ENCODE measurements at regions not wholly inside any gene's neighbourhood (a gene's known extent, or its start where the extent isn't known, plus 50 kb on each side); places are given as distances from the start of the nearest gene placed in this dataset.
A peak's percentile ranks its signal among the peaks of the same experiment; 100 is the strongest.

DNA sequence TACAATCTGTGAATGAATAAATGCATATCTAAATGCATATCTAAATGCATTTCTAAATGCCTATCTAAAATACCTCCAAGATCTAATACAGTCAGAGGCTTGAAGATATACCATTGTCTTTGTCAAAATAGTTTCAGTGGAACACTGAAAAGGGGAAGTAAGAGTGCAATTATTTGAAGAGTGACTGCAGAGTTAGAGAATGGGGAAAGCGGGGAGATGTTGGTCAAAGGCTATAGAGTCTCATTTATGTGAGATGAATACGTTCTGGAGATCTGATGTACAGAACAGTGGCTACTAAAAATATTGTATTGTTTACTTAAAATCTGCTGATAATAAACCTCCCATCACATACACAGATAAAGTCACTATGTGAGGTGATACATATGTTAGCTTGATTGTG lies 1126.2 kb upstream of the CDH9 start:
- DNase-seq (ENCODE audit: low read depth): no peak

DNA sequence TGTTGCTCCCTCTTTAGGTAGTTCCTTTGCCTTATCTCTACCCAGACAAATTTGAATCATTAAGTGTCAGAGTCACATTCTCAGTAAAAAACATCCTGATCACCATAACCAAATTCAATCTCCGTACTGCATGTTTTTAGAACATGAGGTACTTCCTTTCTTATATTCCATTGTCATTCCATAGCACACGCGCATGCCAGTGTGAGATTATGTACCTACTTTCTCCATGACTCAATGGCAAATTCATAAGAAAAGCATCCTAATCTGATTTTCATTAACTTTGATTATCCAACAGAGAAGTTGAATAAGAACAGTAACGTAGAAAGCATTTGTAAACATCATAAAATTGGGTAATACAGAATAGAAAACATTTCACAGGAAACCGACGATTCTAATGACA lies 1118.6 kb upstream of the CDH9 start:
- peak; percentile 31 for DNase-seq (ENCODE audit: low read depth)

DNA sequence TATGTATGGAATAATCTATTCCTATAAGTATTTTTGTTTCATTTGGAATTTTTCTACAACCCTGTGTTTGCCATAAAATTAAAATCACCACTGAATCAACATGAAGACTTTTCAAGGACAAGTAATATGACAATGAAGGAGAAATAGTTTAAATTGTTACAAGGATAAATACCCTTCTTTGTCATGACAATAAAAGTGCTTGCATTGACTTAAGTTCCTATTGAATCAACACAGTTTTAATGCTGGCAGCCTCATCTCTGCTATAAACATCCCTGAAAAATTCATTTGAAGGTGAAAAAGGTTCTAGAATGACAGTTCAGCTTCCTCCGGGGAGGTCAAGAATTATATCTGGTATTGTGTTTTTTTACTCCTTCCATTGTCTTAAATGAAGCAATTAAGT lies 1105.1 kb upstream of the CDH9 start:
- no peak for DNase-seq (ENCODE audit: low read depth)

DNA sequence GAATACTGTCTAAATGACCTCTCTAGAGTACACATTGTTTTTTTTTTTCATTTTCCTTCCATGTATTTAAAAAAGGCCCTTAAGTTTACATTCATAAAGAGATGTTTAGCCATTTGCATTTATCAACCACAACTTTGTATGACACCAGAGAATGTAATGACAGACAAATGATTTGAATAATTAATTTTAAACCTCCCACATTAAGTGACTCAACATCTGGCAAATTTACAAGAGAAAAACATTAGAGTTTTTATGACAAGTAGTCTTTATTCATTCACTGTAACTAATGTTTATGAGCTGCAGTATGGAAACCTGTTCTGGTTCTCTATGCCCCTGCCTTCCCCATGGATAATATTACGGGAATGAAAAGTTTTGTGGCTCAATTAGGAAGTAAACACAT lies 1093.8 kb upstream of the CDH9 start:
- DNase-seq (ENCODE audit: low read depth): no peak

DNA sequence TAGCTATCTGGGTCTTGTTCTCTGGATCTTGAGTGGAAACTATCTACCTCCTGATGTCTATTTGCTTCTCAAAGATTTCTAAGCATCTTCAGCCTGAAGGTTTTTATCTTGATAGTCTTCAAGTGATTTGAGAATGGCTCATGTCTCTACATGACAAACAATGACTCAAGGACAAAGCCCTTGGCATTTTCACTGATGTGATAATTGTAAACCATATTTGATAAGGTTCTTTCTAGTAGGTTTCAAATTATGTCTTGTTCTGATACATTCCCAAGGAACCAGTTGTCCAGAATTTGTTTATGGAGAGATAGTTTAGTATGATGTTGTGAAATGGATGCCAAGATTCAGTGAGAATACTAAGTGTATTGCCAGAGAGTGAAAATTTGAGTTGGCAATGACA lies 1079.3 kb upstream of the CDH9 start:
- no peak for DNase-seq (ENCODE audit: low read depth)

DNA sequence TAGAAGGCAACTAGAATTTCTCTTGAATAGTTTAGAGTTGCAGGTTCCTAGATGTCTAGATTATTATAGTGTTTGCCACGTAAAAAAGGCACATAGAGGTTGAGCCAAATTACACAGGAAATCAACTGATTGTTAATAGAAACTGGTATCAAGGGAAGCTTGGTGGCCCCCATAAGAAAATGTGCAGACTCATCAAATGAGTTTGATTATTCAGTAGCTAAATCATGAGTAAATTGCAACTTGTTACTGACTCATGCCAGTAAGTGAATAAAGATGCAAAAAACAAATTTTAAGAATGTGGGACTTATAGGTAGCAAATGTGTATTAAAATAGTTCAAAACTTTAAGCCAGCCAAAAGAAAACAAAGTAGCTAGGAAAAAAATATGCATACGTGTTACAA lies 1078.9 kb upstream of the CDH9 start:
- no peak for DNase-seq (ENCODE audit: low read depth)

DNA sequence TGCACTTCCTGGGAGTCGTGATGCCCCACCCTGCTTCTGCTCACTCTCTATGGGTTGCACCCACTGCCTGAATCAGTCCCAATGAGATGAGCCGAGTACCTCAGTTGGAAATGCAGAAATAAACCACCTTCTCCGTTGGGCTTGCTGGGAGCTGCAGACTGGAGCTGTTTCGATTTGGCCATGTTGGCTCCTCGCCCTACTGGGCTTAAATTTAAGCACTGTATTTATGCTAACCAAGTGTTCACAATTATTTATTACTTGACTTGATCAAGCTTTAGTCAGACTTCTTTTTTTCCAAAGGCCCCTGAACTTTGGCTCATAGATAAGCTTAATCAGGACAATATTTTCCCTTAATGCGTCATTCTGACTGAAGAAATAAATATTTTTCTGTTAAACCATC lies 1072.4 kb upstream of the CDH9 start:
- DNase-seq (ENCODE audit: low read depth): no peak

DNA sequence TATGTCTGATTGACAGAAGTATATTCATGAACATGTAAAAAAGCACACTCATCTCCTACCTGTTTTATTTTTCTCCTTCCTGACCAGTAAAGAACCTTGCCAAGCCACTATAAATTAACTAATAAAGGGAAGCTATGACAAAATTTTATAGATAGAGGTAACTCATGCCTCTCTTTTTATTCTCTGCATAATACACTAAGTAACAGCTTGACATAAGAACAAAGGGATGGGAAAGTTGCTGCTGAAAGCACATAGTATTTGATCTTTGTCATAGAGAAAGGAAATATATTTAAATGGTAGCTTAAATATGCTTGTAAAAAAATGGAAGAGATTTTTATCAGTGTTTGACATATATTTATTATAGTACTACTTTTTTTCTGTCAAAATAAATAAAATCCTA lies 1065.7 kb upstream of the CDH9 start:
- no peak for DNase-seq (ENCODE audit: low read depth)

DNA sequence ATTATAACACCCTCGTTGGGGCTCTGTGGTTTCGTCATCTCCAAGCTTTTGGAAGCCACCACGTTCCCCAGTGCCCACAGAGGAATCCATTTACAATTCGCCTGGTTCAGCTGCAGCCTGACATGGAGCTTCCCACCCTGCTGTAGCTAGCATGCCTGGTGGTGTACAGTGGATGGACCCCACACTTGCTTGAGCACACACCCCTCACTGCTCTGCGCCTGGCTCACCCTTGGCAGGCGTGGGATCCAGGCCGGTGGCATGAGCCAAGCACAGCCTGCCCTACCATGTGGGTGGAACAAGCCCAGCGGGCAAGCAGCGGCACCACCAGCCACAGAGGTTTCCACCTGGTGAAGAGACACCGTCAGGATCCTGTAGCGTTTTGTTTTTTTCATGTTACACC lies 1045.7 kb upstream of the CDH9 start:
- DNase-seq (ENCODE audit: low read depth): no peak

DNA sequence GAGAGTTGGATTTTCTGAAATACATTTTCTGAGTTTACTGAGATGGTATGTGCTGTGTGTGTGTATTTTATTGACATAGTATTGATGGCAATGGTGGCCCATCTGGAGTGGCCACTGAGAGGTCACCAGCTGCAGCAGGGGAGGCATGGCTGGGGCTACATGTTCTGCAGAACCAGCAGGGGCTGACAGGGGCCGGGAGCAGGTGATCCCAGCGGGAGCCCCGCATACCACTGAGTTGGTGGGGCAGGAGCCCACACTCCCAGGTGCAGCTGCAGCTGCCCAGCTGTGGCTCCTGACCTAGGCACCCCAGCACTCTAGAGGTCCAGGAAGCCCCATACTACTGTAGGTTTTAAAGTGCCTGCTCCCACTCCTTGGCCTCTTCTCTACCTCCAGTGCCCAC lies 1044.2 kb upstream of the CDH9 start:
- no peak for DNase-seq (ENCODE audit: low read depth)

DNA sequence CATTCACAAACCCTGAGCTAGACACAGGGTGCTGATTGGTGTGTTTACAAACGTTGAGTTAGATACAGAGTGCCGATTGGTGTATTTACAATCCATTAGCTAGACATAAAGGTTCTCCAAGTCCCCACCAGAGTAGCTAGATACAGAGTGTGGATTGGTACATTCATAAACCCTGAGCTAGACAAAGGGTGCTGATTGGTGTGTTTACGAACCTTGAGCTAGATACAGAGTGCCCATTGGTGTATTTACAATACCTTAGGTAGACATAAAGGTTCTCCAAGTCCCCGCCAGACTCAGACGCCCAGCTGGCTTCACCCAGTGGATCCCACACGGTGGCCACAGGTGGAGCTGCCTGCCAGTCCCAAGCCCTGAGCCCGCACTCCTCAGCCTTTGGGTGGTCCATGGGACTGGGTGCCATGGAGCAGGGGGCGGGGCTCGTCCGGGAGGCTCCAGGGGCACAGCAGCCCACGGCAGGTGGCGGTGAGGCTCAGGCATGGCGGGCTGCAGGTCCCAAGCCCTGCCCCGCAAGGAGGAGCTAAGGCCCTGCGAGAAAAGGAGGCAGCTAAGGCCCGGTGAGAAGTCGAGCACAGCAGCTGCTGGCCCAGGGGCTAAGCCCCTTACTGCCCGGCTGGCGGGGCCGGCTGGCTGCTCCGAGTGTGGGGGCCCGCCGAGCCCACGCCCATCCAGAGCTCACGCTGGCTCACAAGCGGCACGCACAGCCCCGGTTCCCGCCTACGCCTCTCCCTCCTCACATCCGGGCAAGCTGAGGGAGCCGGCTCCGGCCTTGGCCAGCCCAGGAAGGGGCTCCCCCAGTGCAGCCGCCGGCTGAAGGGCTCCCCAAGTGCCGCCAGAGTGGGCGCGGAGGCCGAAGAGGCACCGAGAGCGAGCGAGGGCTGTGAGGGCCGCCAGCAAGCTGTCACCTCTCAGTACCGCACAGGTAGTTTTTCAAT lies 1039.2 kb upstream of the CDH9 start:
- no peak for DNase-seq (ENCODE audit: low read depth)

DNA sequence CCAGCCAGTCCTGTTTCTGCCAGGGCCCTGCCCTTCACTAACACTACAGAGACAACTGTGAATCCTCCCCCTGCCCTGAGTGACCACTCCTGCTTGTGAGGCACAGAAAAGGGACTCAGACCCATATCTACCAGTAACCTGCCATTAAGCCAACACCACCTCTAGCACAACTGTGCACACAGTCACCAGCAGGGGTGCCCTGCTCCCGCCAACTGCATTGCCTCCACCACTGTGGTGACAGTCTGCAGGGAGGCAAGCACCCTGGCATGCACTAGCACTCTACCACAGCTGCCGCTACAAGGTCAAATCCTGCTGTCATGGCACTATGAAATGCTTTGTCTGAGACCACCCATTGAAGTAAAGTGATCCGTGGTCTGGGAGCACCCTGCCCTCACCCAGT lies 1028.5 kb upstream of the CDH9 start:
- DNase-seq (ENCODE audit: low read depth): no peak

DNA sequence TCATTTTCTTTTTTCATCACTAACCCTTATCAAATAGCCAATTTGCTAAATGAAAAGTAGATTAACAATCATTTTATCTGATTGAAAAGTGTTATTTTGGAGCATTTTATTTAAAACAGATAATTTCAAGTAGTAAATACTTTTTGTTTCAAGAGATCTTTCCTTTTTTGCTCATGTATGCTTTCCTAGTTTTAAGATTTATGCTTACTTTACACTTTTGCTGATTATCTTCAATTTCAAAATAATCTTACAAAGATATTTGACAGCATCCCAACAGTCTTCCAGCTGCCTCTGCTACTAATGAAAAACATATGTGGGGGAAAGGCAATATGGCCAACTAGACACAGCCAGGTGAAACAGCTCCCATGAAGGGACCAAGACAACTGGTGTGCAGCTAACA lies 1027.3 kb upstream of the CDH9 start:
- DNase-seq (ENCODE audit: low read depth): no peak

DNA sequence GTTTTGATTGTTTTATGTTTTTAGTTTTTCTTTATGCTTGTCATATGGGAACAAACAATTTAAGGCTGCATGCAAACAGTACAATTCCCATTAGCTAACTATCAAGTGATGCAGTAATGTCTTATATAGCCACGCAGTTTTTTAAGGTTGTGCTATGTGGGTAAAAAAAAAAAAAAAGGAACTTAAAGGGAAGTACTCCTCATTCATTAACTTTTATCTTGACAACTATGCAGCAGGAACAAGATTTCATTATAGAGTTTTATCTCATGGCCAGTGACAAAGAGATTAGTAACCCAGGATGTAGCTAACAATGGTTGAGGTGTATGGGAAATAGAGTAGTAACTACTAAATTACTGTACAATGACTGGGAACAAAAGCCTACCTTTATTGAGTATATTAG lies 1008.2 kb upstream of the CDH9 start:
- DNase-seq (ENCODE audit: low read depth): no peak

DNA sequence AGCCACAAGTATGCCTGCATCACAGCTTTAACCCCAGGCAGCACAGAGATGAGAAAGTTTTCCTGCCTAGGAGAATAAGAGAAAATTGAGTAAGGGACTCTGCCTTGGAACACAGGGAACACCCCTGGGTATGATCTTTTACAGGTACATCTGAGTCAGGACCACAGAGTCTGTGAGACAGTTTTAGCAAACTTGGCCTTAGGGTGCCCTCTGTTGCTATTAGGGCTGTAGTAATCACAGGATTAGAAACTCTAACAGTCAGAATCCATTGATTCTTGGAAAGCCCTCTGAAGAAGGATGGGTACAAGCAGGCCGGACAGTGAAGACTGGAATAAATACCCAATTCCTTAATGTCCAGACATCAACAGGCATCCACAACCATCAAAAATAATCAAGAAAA lies 989.5 kb upstream of the CDH9 start:
- no peak for DNase-seq (ENCODE audit: low read depth)

DNA sequence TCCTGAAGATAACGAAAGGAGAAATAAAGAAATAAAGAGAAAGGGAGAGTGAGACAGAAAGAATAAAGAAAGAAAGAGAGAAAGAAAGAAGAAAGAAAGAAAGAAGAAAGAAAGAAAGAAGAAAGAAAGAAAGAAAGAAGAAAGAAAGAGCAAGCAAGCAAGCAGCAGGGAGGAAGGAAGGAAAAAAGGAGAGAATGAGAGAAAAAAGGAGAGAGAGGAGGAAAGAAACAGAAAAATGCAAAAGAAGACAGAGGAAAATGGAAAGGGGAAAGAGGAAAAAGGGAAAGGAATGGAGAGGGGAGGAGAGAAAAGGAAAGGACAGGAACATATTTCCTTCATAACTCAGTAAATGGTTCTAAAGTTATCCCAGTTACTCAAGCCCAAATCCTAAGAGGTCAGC lies 978.8 kb upstream of the CDH9 start:
- DNase-seq (ENCODE audit: low read depth): no peak

DNA sequence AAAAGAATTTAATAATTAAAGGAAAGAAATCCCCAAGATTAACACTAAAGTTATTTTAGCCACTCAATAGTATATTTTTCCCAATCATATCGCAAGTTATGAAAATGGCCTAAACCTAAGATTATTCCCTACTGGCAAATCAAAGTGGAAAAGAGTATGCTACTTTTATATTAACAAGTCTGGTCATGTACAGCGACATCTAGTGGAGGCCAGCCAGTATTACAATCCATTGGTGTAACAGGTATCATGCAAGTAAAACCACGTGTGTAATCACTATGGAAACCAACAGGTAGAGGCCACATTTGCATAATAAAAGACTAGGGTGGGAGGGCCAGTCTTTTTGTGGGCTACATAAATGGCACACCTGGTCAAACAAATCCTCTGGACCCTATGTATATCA lies 976.4 kb upstream of the CDH9 start:
- DNase-seq (ENCODE audit: low read depth): no peak

DNA sequence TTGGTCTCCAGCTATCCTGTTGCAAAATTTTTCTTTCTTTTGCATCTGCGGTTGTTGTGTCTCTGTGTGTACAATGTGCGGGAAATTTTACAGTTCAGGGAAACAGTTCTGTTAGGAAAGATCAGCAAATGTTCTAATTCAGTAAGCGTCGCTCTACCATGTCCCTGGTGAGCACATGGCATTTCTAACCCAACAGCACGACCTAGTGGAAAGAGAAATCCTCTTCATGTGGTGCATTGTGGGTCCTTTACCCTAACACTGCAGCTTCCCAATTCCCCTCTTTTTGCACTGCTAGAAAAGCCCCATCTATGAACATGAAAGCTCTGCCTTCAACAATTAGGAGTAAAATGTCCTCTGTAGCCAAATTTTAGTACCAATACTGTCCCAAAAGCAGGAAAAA lies 974.2 kb upstream of the CDH9 start:
- DNase-seq (ENCODE audit: low read depth): no peak

DNA sequence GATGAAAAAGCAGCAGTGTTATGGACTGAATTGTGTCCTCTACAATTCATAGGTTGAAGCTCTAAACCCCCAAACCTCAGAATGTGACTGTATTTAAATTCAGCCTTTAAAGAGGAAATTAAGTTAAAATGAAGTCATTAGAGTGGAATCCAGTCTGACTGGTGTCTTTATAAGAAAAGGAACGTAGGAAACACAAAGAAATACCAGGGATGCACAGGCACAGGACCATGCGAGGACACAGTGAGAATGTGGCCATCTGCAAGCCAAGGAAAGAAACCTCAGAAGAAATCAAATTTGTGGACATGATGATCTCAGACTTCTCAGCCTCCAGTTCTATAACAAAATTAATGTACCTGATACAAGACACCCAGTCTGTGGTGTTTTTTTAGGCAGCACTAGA lies 971.2 kb upstream of the CDH9 start:
- DNase-seq (ENCODE audit: low read depth): no peak

DNA sequence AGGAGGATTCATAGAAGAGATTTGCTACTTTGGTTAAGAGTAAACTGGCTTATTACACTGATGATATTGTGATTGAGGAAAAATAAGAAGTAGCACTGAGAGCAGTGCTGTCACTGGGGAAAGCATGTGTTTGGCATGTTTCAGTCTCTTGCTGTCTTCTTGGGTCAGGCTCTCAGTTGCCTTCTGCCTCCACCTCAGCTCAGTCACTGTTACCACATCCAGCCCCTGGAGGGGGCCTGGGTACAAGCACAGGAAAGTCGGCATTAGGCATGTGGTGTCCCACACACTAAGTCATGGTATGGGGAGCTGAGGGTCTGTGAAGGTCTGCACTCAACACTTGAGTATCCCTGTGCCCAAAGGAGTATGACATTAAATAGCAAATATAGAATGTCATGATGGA lies 958.3 kb upstream of the CDH9 start:
- no peak for DNase-seq (ENCODE audit: low read depth)

DNA sequence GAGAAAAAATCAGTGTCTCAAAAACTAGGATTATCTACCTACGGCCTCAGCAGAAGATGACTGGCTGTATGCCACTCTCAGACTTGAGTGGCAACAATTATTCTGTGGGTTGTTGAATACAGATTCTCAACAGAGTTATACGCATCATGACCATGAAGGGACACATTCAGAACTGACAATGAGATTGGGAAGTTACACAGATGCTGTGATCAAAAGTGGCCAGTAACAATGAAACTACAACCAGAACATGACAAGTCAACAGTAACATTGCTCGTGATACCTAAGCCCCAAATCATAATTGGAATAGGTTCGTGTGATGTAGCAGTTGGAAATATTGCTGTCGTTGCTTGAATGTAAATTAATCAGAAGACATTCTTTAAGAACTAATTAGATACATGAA lies 957.5 kb upstream of the CDH9 start:
- no peak for DNase-seq (ENCODE audit: low read depth)

DNA sequence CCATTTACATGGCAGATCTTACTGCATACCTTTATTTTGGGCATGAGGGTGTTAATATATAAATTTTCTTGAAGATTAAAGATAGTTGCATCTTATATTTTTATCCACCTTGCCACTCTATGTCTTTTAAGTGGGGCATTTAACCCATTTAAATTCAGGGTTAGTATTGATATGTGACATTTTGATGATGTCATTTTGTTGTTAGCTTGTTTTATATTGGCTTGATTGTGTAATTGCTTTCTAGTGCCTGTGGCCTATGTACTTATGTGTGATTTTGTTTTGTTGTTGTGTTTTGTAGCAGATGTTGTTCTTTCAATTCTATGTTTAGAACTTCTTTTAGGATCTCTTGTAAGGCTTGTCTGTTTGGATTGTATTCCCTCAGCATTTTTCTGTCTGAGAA lies 939.9 kb upstream of the CDH9 start:
- DNase-seq (ENCODE audit: low read depth): no peak

DNA sequence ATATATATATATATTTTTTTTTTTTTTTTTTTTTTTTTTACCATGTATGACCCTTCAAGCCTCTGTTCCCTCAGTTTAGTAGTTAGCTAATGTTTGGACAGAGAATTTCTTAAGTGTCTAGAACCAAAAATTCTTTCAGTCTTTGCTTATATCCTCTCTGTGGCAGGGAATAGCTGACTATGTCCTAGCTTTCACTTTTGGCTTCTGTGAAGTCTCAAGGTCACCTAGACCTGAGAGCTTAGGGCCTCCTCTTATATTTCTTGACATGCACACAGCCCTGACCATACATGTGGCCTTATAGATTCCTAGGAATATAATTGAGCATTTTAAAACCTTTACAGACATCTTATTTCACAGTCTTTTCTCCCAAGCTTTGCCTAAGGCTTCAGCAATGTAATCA lies 930.8 kb upstream of the CDH9 start:
- no peak for DNase-seq (ENCODE audit: low read depth)

DNA sequence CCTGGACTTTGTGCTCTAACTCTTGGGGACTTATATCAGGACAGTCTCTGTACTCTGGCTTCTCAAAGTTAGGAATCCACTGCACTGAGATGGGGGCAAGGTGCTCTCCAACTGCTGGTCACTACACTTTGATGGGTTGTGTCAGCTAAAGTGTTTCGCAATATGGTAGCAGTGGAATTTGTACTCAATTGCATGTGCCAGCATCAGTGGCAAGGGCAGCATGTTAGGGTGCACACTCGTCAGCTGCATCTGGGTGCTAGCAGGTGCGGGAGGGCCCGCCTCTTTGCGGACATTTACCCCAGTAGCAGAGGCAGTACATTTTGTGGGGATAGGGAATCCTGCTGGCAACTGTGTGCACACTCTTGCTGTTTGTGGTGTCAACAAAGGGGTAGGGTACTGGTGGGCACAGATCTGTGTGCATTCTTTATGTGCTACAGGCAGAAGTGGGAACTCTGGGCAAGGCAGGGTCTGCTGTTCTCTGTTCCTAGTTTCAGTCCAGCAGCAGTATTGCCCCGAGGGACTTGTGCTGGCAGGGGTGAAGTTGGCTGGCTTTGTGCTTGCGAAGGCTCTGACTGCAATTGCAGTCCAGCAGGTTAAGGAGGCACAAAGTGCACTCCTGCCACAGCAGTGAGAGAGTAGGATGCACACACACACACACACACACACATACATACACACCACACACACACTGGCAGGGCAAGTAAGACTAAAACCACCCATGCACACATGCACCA lies 924.8 kb upstream of the CDH9 start:
- no peak for DNase-seq (ENCODE audit: low read depth)
